ENCODE measurements at regions not wholly inside any gene's neighbourhood (a gene's known extent, or its start where the extent isn't known, plus 50 kb on each side); places are given as distances from the start of the nearest gene placed in this dataset.

- CTCF ChIA-PET: no interaction called here
- no peaks in the 10 kb centered on the region for H3K9me3 ChIP-seq (ENCODE audit: low read depth, low read length, poor library complexity, severe bottlenecking)
- no peak for TF ChIP-seq CTCF (conservative IDR thresholded peaks at IDR 0.05; ENCODE audit: low read depth, low read length)
- no peak overlapping the region for H3K27ac ChIP-seq (ENCODE audit: low read depth, low read length, poor library complexity, severe bottlenecking)
- no peaks in the 10 kb centered on the region for H3K36me3 ChIP-seq (ENCODE audit: insufficient read depth, low read length, poor library complexity, severe bottlenecking)
- intact Hi-C loops (cut with micrococcal nuclease; ENCODE audit: unreplicated experiment): no loop called here
- no peak for DNase-seq (ENCODE audit: low spot score)
- no peaks in the 10 kb centered on the region for H3K4me1 ChIP-seq (ENCODE audit: insufficient read depth, low read length, poor library complexity, severe bottlenecking)
- BruUV-seq (replicated peaks): no TSS peak
- H3K27me3 ChIP-seq (replicated peaks; ENCODE audit: insufficient read depth, low read depth, low read length, poor library complexity): peaks cover 3% of the 10 kb centered on the region
- H3K4me3 ChIP-seq (ENCODE audit: low read depth, low read length, poor library complexity, severe bottlenecking): no peak overlapping the region
- POLR2A ChIA-PET (ENCODE audit: low non-redundant PET): no interaction called here
Measured at GRCh38 chr16:49967012-49967559, 57.9 kb upstream of the CNEP1R1 start.

DNA sequence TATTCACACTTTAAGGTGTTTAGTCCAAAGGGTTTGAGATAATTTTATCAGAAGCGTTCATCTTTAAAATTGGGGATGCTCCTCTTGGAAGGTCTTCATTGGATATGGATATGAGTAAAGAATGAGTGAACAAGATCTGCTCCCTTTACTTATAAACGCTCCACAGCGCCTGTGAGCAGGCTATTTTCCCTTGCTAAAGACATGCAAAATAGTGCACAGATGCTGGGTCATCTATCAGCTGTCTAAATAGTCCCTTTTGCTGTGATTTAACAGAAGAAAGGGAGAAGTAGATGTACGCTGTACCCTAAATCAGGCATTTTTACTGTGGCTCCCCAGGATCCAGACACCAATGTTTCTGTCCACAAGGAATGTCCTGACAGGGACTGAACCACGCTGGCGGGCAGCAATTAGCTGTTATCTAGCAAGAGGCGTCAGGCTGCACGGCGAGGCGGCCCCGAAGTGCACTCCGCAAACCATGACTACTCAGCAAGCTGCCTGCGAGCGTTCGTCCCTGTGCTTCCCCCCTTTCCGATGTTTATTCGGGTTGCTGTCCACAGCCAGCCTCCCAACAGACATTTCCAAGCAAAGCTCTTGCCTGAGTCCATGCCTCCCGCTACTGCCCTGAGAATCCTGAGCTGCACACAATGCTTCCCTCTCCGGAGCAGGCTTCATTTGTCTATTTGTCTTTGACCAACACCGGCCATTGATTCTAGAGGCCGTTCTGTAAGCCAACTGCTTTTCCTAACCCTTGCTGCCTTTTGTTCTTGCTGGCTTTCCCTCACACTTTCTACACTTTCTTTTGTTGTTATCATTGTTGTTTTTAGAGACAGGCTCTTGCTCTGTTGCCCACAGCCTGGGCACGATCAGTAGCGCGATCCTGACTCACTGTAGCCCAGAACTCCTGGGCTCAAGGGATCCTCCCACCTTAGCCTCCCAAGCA lies 55.7 kb upstream of the CNEP1R1 start:
- no peak overlapping the region for H3K27ac ChIP-seq (ENCODE audit: low read depth, low read length, poor library complexity, severe bottlenecking)
- TF ChIP-seq EZH2 (IDR thresholded peaks at IDR 0.05; ENCODE audit: borderline replicate concordance, low read depth, low read length, poor library complexity, severe bottlenecking) (no peak), CTCF (conservative IDR thresholded peaks at IDR 0.05; ENCODE audit: low read depth, low read length) (no peak)
- POLR2A ChIA-PET (ENCODE audit: low non-redundant PET): no interaction called here

GRCh38 chr16:49970797-49971431 lies 54.1 kb upstream of the CNEP1R1 start:
- POLR2A ChIA-PET (ENCODE audit: low non-redundant PET): interaction anchor here (0.7 kb wide), 1 partner anchor 105 kb away, joined by 3 read pairs; no protein-coding TSS in a partner anchor
- H3K4me1 ChIP-seq (ENCODE audit: insufficient read depth, low read length, poor library complexity, severe bottlenecking): no peaks in the 10 kb centered on the region

More for the DNA sequence above, 55.7 kb upstream of the CNEP1R1 start:
- BruUV-seq (replicated peaks): no TSS peak
- intact Hi-C loops (cut with micrococcal nuclease; ENCODE audit: unreplicated experiment): no loop called here
- DNase-seq (ENCODE audit: low spot score): no peak
- peaks cover 3% of the 10 kb centered on the region for H3K27me3 ChIP-seq (replicated peaks; ENCODE audit: insufficient read depth, low read depth, low read length, poor library complexity)
- H3K36me3 ChIP-seq (ENCODE audit: insufficient read depth, low read length, poor library complexity, severe bottlenecking): no peaks in the 10 kb centered on the region
- CTCF ChIA-PET: interaction anchor here (0.6 to 1.0 kb wide), 2 partner anchors 11 kb away, joined by 3 read pairs; no protein-coding TSS in a partner anchor
- H3K4me1 ChIP-seq (ENCODE audit: insufficient read depth, low read length, poor library complexity, severe bottlenecking): no peaks in the 10 kb centered on the region
- H3K4me3 ChIP-seq (ENCODE audit: low read depth, low read length, poor library complexity, severe bottlenecking): no peak overlapping the region
- no peaks in the 10 kb centered on the region for H3K9me3 ChIP-seq (ENCODE audit: low read depth, low read length, poor library complexity, severe bottlenecking)

More at GRCh38 chr16:49970797-49971431, 54.1 kb upstream of the CNEP1R1 start:
- H3K36me3 ChIP-seq (ENCODE audit: insufficient read depth, low read length, poor library complexity, severe bottlenecking): no peaks in the 10 kb centered on the region
- no peak for TF ChIP-seq CTCF (conservative IDR thresholded peaks at IDR 0.05; ENCODE audit: low read depth, low read length)
- TF ChIP-seq EZH2 (IDR thresholded peaks at IDR 0.05; ENCODE audit: borderline replicate concordance, low read depth, low read length, poor library complexity, severe bottlenecking): no peak
- CTCF ChIA-PET: interaction anchor here (1.0 kb wide), 1 partner anchor 13 kb away, joined by 3 read pairs; no protein-coding TSS in a partner anchor
- H3K9me3 ChIP-seq (ENCODE audit: low read depth, low read length, poor library complexity, severe bottlenecking): no peaks in the 10 kb centered on the region
- H3K27me3 ChIP-seq (replicated peaks; ENCODE audit: insufficient read depth, low read depth, low read length, poor library complexity): peaks cover 3% of the 10 kb centered on the region
- no peak overlapping the region for H3K4me3 ChIP-seq (ENCODE audit: low read depth, low read length, poor library complexity, severe bottlenecking)
- intact Hi-C loops (cut with micrococcal nuclease; ENCODE audit: unreplicated experiment): no loop called here
- no TSS peak for BruUV-seq (replicated peaks)
- no peak for DNase-seq (ENCODE audit: low spot score)
- no peak overlapping the region for H3K27ac ChIP-seq (ENCODE audit: low read depth, low read length, poor library complexity, severe bottlenecking)
